ENCODE measurements at regions not wholly inside any gene's neighbourhood (a gene's known extent, or its start where the extent isn't known, plus 50 kb on each side); places are given as distances from the start of the nearest gene placed in this dataset.

DNA sequence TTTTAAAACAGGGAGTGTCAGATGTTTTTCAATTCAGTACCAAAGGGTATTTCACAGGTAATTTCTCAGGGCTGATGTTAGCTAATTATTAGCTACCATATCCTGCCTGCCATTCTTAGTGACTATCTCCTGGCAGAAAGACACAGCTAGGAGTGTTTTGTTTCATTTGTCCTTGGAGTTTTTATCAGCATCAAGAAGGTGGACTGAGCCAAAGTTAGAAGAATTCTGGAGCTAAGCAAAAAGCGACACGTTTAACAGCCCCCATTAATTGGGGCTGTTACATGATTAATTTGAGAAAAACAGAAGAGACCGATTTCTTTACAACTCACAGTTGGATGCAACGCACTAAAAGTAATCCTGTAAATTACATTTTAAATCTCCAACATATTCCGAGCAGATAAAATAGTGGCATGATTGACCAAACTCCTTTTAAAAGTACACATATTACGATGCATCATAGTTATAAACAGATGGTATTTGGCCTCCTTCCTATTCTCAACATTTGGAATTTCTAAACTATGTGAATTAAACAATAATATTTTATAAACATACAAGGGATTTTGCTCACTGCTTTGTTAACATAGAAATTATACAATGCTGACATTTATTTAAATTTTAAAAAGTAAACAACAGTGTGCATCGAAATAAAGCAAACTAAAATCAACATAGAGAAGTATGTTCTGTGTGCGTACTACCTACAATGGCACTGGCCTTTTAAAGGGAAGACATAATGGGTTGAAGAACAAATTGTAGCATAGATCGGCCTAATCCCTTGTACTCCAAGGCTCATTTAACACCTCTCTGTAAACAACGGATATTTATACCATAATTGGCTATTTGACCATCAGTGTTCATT is 585.1 kb downstream of the ZEB2 start:
- TF ChIP-seq ZNF274 (IDR thresholded peaks at IDR 0.05; ENCODE audit: low read depth, low read length) (no peak), YY1 (IDR thresholded peaks at IDR 0.05; ENCODE audit: insufficient read depth, insufficient read length) (no peak)

Measured in NT2/D1 (cell line).